A549 (cell line): ENCODE measurements at regions not wholly inside any gene's neighbourhood (a gene's known extent, or its start where the extent isn't known, plus 50 kb on each side); places are given as distances from the start of the nearest gene placed in this dataset.

Source experiments
- CEBPB ChIP-seq, 2 experiments: fragments of >200 bp in 1 of 2; sonication (Bioruptor Twin) in 1 of 2; formaldehyde crosslinking in 1 of 2; IDR thresholded peaks; 2 replicates each; pipeline ENCODE4 v1.6.1; 2012 to 2016
- CHD2 ChIP-seq: fragments of 150-350 bp; IDR thresholded peaks from 2 replicates; pipeline ENCODE4 v1.6.1; 2014; ENCODE audit warnings: low read length; ENCODE audit not compliant: partially characterized antibody
- FOSL2 ChIP-seq, 2 experiments: fragments of 450-650 bp in 1 of 2; fragments of >200 bp in 1 of 2; sonication (Bioruptor Twin) in 1 of 2; formaldehyde crosslinking; IDR thresholded peaks; 2 replicates each; pipeline versions ENCODE4 v1.5.0 to v1.6.1; 2016 to 2020; ENCODE audit warnings: mild to moderate bottlenecking in 1 of 2, moderate library complexity in 1 of 2
- HDAC2 ChIP-seq: fragments of 200-600 bp; sonication (generic); IDR thresholded peaks from 2 replicates; pipeline ENCODE4 v1.6.1; 2016
- PHF8 ChIP-seq: fragments of 200-600 bp; sonication (generic); IDR thresholded peaks from 2 replicates; pipeline ENCODE4 v1.6.1; 2016; ENCODE audit warnings: low read depth, mild to moderate bottlenecking, antibody characterized with exemption, moderate library complexity, borderline replicate concordance
- POLR2AphosphoS2 ChIP-seq: conservative IDR thresholded peaks from 2 replicates; pipeline ENCODE4 v1.6.1; 2012; ENCODE audit warnings: low read length, improper control_type of control experiment, inconsistent platforms
- RAD21 ChIP-seq, 2 experiments: fragments of >200 bp in 1 of 2; sonication (Bioruptor Twin) in 1 of 2; formaldehyde crosslinking in 1 of 2; IDR thresholded peaks in 1 of 2; conservative IDR thresholded peaks in 1 of 2; 2 replicates in 1 of 2; 3 replicates in 1 of 2; pipeline ENCODE4 v1.6.1; 2012 to 2018; ENCODE audit warnings: inconsistent platforms in 1 of 2
- REST ChIP-seq: fragments of 200-600 bp; sonication (generic); IDR thresholded peaks from 2 replicates; pipeline ENCODE4 v1.6.1; 2016; ENCODE audit warnings: antibody characterized with exemption, mild to moderate bottlenecking, moderate library complexity
- RFX5 ChIP-seq: fragments of 450-650 bp; IDR thresholded peaks from 2 replicates; pipeline ENCODE4 v1.7.1; 2014; ENCODE audit warnings: antibody characterized with exemption, mild to moderate bottlenecking, moderate library complexity
- SMC3 ChIP-seq: fragments of >200 bp; sonication (Bioruptor Twin); formaldehyde crosslinking; IDR thresholded peaks from 3 replicates; pipeline ENCODE4 v1.6.1; 2018; ENCODE audit warnings: inconsistent platforms
- TP53 ChIP-seq: fragments of 250-450 bp; sonication (Bioruptor Pico); IDR thresholded peaks from 2 replicates; pipeline ENCODE4 v1.5.0; 2021; ENCODE audit warnings: mild to moderate bottlenecking, moderate library complexity
- TF ChIP-seq, protein P1 (sequence below): fragments of >200 bp; sonication (Bioruptor Twin); formaldehyde crosslinking; IDR thresholded peaks from 3 replicates; pipeline ENCODE4 v1.5.1; 2016
- TF ChIP-seq, protein P2 (sequence below): IDR thresholded peaks from 2 replicates; pipeline ENCODE4 v1.6.1; 2012
- TF ChIP-seq, protein P3 (sequence below): fragments of 450-650 bp; IDR thresholded peaks from 2 replicates; pipeline ENCODE4 v1.6.1; 2014; ENCODE audit warnings: antibody characterized with exemption

DNA sequence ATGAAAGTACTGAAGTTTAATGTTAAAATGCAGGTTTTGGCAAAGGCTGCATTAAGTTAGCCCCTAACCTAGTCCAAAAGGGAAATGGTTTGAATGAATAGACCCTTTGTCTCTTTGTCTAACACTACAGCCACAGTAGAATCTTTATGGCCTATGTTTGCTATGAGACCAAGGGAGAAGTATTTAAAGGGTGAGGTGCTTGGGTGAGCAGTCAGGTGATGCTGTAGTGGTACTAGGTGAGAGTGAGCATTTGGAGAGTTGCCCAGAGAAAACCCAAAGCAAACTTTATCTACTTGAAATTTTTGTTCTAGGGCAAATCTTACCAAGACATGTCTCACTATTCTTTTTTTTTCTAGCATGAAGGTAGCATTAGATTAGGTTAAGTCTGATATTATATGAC lies 1961.4 kb upstream of the WWC1 start:
- TF ChIP-seq RFX5 (no peak), HDAC2 (no peak), TP53 (CRISPR knock-in tag) (no peak), SMC3 (no peak), REST (no peak), CHD2 (no peak), RAD21 (conservative IDR thresholded peaks at IDR 0.05 in 1 of 2, IDR thresholded peaks at IDR 0.05 in 1 of 2) (no peak), POLR2AphosphoS2 (no peak), PHF8 (no peak), CEBPB (IDR thresholded peaks at IDR 0.05) (no peak), FOSL2 (IDR thresholded peaks at IDR 0.05) (no peak), FOSL2 (CRISPR knock-in tag; IDR thresholded peaks at IDR 0.05) (no peak)
- TF ChIP-seq, protein P1, sequence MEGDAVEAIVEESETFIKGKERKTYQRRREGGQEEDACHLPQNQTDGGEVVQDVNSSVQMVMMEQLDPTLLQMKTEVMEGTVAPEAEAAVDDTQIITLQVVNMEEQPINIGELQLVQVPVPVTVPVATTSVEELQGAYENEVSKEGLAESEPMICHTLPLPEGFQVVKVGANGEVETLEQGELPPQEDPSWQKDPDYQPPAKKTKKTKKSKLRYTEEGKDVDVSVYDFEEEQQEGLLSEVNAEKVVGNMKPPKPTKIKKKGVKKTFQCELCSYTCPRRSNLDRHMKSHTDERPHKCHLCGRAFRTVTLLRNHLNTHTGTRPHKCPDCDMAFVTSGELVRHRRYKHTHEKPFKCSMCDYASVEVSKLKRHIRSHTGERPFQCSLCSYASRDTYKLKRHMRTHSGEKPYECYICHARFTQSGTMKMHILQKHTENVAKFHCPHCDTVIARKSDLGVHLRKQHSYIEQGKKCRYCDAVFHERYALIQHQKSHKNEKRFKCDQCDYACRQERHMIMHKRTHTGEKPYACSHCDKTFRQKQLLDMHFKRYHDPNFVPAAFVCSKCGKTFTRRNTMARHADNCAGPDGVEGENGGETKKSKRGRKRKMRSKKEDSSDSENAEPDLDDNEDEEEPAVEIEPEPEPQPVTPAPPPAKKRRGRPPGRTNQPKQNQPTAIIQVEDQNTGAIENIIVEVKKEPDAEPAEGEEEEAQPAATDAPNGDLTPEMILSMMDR, result no peak
- TF ChIP-seq, protein P2, sequence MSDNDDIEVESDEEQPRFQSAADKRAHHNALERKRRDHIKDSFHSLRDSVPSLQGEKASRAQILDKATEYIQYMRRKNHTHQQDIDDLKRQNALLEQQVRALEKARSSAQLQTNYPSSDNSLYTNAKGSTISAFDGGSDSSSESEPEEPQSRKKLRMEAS, result no peak
- TF ChIP-seq, protein P3, sequence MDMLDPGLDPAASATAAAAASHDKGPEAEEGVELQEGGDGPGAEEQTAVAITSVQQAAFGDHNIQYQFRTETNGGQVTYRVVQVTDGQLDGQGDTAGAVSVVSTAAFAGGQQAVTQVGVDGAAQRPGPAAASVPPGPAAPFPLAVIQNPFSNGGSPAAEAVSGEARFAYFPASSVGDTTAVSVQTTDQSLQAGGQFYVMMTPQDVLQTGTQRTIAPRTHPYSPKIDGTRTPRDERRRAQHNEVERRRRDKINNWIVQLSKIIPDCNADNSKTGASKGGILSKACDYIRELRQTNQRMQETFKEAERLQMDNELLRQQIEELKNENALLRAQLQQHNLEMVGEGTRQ, result no peak
